ENCODE measurements at regions not wholly inside any gene's neighbourhood (a gene's known extent, or its start where the extent isn't known, plus 50 kb on each side); places are given as distances from the start of the nearest gene placed in this dataset.

- Histone ChIP-seq H3K27me3 (ENCODE audit: control insufficient read depth in 2 of 2, insufficient read depth in 2 of 2, low read length in 2 of 2) (peaks cover 4 to 35% of the 10 kb centered on the region in 2 experiments; a peak in 3 of 5 replicates), H3K79me2 (ENCODE audit: control insufficient read depth, insufficient read depth, low read length) (no peaks in the 10 kb centered on the region), H3K9ac (ENCODE audit: insufficient read depth in 1 of 2, low read depth in 2 of 2, low read length in 2 of 2) (no peak overlapping the region), H3K9me1 (ENCODE audit: control insufficient read depth, insufficient read depth, low read length) (no peaks in the 10 kb centered on the region), H3K4me1 (replicated peaks in 1 of 2; ENCODE audit: control insufficient read depth in 2 of 2, insufficient read depth in 2 of 2, low read length in 2 of 2) (no peaks in the 10 kb centered on the region), H3K4me2 (ENCODE audit: insufficient read depth, low read length) (no peak overlapping the region), H3K4me3 (no peak overlapping the region), H3K27ac (ENCODE audit: extremely low read depth, low read depth, low read length) (no peak overlapping the region), H3K9me3 (replicated peaks; ENCODE audit: control insufficient read depth, insufficient read depth, low read depth, low read length) (no peaks in the 10 kb centered on the region), H3K36me3 (ENCODE audit: control insufficient read depth, insufficient read depth, low read length) (no peaks in the 10 kb centered on the region), H2AFZ (ENCODE audit: low read depth, low read length) (no peak overlapping the region), H4K20me1 (replicated peaks; ENCODE audit: control insufficient read depth, insufficient read depth, low read length) (0 out of 2 replicates have a peak, but pooled peaks cover under 1% of the 10 kb centered on the region)
- ChIA-PET CTCF (ENCODE audit: low intra/inter-chr PET ratio) (no interaction called here), POLR2A (interaction anchor here (0.6 to 1.4 kb wide), 7 partner anchors 10 to 372 kb away, joined by 3 to 4 read pairs (median 3); no protein-coding TSS in a partner anchor)
- no TSS peak for BruUV-seq (replicated peaks)
- 0% methylated on average over 6 of the region's 6 CpGs for WGBS (ENCODE audit: insufficient coverage, low coverage, missing lambda C conversion rate)
- in situ Hi-C loops (cut with MboI) (no loop called here), intact Hi-C loops (cut with micrococcal nuclease) (no loop called here)
- DNase-seq (ENCODE audit: extremely low read depth in 1 of 4, low spot score in 3 of 4) (no peak), ATAC-seq (no peak), FAIRE-seq (no peak)
- TF ChIP-seq IFI16 (CRISPR knock-in tag; IDR thresholded peaks at IDR 0.05): no peak
- TF ChIP-seq ILK (tag; IDR thresholded peaks at IDR 0.05; ENCODE audit: borderline replicate concordance, low read depth): no peak
- TF ChIP-seq ZNF778 (CRISPR knock-in tag; IDR thresholded peaks at IDR 0.05): no peak
- no peak for TF ChIP-seq ZBTB11 (CRISPR knock-in tag; IDR thresholded peaks at IDR 0.05)
- TF ChIP-seq CGGBP1 (CRISPR knock-in tag; IDR thresholded peaks at IDR 0.05): no peak
- no peak for TF ChIP-seq NCOA4 (IDR thresholded peaks at IDR 0.05; ENCODE audit: partially characterized antibody)
- TF ChIP-seq CREB3L1 (IDR thresholded peaks at IDR 0.05; ENCODE audit: borderline replicate concordance, low read depth): no peak
- no peak for TF ChIP-seq SMAD2 (IDR thresholded peaks at IDR 0.05; ENCODE audit: low read depth, low read length)
- no peak for TF ChIP-seq BHLHE40 (IDR thresholded peaks at IDR 0.05; ENCODE audit: low read length)
These were observed 91.8 kb upstream of the LRFN2 start for GRCh38 chr6:40678941-40679340.
